ENCODE measurements at regions not wholly inside any gene's neighbourhood (a gene's known extent, or its start where the extent isn't known, plus 50 kb on each side); places are given as distances from the start of the nearest gene placed in this dataset.

- no peak for TF ChIP-seq AHDC1 (CRISPR knock-in tag; IDR thresholded peaks at IDR 0.05; ENCODE audit: borderline replicate concordance)
- TF ChIP-seq ZBTB7A (CRISPR knock-in tag; IDR thresholded peaks at IDR 0.05): no peak
These were observed 125.3 kb downstream of the BUD13 start (continued) for GRCh38 chr11:116647305-116648080.

- CTCF ChIA-PET (ENCODE audit: low intra/inter-chr PET ratio, low total read pairs): no interaction called here
- TF ChIP-seq HNRNPLL (IDR thresholded peaks at IDR 0.05; ENCODE audit: low read depth, low read length, poor library complexity, severe bottlenecking) (no peak), ZNF614 (CRISPR knock-in tag; IDR thresholded peaks at IDR 0.05; ENCODE audit: borderline replicate concordance) (no peak), ZNF7 (CRISPR knock-in tag; IDR thresholded peaks at IDR 0.05) (no peak), ZNF354B (CRISPR knock-in tag; IDR thresholded peaks at IDR 0.05) (no peak), PCBP2 (optimal IDR thresholded peaks at IDR 0.05; ENCODE audit: low read depth, low read length, poor library complexity, severe bottlenecking) (no peak), CSRNP2 (CRISPR knock-in tag; conservative IDR thresholded peaks at IDR 0.05; ENCODE audit: low read depth) (no peak), CTCF (CRISPR knock-in tag; IDR thresholded peaks at IDR 0.05) (no peak), SSRP1 (CRISPR knock-in tag; IDR thresholded peaks at IDR 0.05) (no peak), PHF21A (CRISPR knock-in tag; IDR thresholded peaks at IDR 0.05) (no peak), NR2F2 (IDR thresholded peaks at IDR 0.05; ENCODE audit: borderline replicate concordance, low read depth) (no peak)
These were observed 126.6 kb downstream of the BUD13 start for GRCh38 chr11:116646191-116646590.

More at GRCh38 chr11:116646191-116646590, 126.6 kb downstream of the BUD13 start:
- Histone ChIP-seq H2AFZ (ENCODE audit: low read length) (no peak overlapping the region), H4K20me1 (ENCODE audit: insufficient read depth, low read length) (no peaks in the 10 kb centered on the region), H3K4me3 (replicated peaks in 1 of 3; ENCODE audit: insufficient read depth in 1 of 3, low read depth in 2 of 3, low read length in 3 of 3) (no peak overlapping the region), H3K79me2 (ENCODE audit: insufficient read depth, low read length) (no peaks in the 10 kb centered on the region), H3K4me1 (ENCODE audit: insufficient read depth, low read length) (no peaks in the 10 kb centered on the region), H3K4me2 (ENCODE audit: low read depth, low read length) (no peak overlapping the region), H3K9me3 (ENCODE audit: low read length) (no peaks in the 10 kb centered on the region), H3K27me3 (ENCODE audit: control insufficient read depth in 1 of 2, insufficient read depth in 2 of 2, low read length in 2 of 2) (no peaks in the 10 kb centered on the region; a peak in 1 of 5 replicates), H3K27ac (ENCODE audit: extremely low read length, insufficient read depth, low read length) (no peak overlapping the region), H3K9ac (ENCODE audit: insufficient read depth, low read depth, low read length) (no peak overlapping the region), H3K36me3 (replicated peaks in 1 of 2; ENCODE audit: control insufficient read depth in 1 of 2, insufficient read depth in 2 of 2, low read length in 2 of 2) (no peaks in the 10 kb centered on the region)
- 67% methylated on average over 2 of the region's 3 CpGs for WGBS (ENCODE audit: low lambda C conversion rate)
- no TSS peak for BruUV-seq (replicated peaks)
- POLR2A ChIA-PET: no interaction called here
- intact Hi-C loops (cut with micrococcal nuclease; ENCODE audit: unreplicated experiment) (loop anchor here (10.0 kb wide), 1 partner anchor 1541 kb away; no protein-coding TSS in a partner anchor), in situ Hi-C loops (cut with HindIII; ENCODE audit: extremely low pct_ligation_motif_present, low pct_unique_long_range_greater_than_20kb) (no loop called here)
- no peak for FAIRE-seq
- no peak for DNase-seq (ENCODE audit: low spot score)
- no peak for ATAC-seq

Data from HepG2 (cell line).